ELR (cell line): ENCODE measurements at regions not wholly inside any gene's neighbourhood (a gene's known extent, or its start where the extent isn't known, plus 50 kb on each side); places are given as distances from the start of the nearest gene placed in this dataset.
"Not testable (repeated sequence)": the region's sequence is repeated elsewhere in the genome, so short reads cannot be mapped to it uniquely, and the experiment has no call there.

Experiments
- DNase-seq: peaks from one replicate; pipeline ENCODE4 v3.0.0-alpha.2; 2015; ENCODE audit warnings: low read depth

DNA sequence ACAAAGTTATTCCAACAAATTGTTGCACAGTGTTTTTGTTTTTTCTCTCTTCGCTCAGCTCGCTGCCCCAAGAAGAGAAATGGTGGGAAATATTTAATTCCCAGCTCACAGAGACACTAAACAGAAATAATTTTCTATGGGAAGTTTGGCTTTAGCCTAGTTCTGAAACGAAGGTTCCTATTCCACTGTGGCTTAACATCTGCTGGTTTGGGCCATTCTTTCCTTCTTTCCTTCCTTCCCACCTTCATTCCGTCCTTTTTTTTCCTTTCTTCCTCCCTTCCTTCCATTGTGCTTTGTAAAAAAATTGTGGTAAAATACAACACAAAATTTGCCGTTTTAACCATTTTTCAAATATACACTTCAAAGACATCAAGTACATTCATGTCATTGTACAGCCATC is 393.5 kb upstream of the SOX9 start:
- no peak for DNase-seq

- DNase-seq, result no peak
Observed at GRCh38 chr17:71727723-71728122, 393.1 kb upstream of the SOX9 start.

DNA sequence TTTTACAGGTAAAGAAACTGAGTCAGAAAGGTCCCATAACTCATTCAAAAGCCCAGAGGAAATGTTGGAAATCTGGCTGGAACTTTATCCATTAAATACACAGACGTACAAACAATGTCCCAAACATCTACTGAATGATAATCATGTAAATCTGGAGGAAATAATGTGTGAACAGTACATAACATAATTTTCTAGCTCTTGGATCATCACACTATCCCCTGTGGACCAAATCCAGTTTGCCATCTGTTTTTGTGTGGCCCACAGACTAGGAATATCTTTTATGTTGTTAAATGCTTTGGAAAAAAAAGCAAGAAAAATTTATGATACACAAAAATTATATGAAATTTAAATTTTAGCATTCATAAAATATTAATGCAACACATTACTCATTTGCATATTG is 389.9 kb upstream of the SOX9 start:
- DNase-seq, result no peak

DNA sequence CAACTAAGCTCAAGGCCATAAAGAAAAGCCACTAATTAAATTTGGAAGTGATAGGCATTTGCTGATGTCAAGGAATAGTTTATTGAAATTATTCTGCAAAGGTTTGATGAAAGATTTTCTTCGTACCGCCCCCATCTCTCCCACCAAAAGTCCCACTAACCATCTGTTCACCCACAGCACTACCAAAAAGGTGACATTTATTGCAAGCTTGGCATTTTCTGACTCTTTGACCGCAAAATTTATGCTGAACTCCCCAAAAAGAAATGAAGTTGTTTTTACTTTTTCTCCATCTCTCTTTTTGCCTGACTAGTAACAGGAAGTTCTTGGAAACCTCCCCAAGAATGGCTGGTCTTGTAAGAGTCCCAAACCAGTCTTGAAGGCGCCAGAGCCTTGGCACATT is 384.9 kb upstream of the SOX9 start:
- no peak for DNase-seq

GRCh38 chr17:71740866-71741265 is 380.0 kb upstream of the SOX9 start:
- DNase-seq, result no peak

DNA sequence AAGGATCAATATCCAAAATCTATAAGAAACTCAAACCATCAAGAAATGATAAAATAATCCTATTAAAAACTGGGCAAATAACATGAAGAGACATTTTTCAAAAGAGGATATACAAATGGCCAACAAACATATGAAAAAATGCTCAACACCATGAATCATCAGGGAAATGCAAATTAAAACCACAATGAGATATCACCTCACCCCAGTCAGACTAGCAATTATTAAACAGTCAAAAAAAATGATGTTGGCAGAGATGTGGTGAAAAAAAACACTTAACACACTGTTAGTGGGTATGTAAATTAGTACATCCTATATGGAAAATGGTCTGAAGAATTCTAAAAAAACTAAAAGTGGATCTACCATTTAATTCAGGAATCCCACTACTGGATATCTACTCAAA is 379.0 kb upstream of the SOX9 start:
- DNase-seq, result peak; percentile 41

GRCh38 chr17:71748872-71749271 is 371.9 kb upstream of the SOX9 start:
- DNase-seq, result no peak

DNA sequence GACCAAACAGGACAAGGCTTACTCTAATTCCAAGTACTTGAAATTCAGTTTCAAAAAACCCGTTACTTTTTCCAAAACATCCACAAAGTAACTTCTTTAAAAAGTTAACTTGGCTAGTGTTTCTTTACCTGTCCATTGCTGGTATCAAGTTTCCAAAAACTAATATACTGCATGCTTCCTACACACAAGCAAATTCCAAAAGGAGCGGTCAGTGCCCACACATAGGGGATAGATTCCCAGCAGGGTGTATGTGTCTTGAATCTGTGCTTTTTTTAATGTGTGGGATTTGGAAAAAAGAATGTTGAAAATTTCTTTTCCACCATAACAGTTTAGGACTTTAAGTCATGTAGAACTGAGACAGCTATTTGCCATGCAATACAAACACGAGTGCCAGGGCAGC is 367.8 kb upstream of the SOX9 start:
- peak; percentile 9 for DNase-seq

DNA sequence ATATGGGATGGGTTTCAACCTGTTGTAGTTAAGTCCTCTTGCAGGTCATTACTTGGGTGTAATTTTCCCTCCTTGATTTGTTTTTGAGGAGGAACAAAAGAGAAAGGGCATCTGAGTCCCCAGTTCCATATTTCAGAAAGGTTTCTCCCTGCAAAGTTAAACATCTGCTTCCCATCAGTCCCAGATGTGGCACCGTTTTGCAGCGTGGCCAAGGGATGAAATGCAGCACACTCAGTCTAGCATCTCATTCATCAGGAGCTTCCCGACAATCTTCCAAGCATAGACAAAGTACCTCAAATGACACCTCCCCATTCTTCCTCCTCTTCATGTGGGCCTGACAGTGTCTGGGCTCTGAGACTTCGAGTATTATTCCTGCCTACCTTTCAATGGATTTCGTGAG is 363.7 kb upstream of the SOX9 start:
- no peak for DNase-seq

GRCh38 chr17:71757956-71758355 is 362.9 kb upstream of the SOX9 start:
- DNase-seq, result no peak

DNA sequence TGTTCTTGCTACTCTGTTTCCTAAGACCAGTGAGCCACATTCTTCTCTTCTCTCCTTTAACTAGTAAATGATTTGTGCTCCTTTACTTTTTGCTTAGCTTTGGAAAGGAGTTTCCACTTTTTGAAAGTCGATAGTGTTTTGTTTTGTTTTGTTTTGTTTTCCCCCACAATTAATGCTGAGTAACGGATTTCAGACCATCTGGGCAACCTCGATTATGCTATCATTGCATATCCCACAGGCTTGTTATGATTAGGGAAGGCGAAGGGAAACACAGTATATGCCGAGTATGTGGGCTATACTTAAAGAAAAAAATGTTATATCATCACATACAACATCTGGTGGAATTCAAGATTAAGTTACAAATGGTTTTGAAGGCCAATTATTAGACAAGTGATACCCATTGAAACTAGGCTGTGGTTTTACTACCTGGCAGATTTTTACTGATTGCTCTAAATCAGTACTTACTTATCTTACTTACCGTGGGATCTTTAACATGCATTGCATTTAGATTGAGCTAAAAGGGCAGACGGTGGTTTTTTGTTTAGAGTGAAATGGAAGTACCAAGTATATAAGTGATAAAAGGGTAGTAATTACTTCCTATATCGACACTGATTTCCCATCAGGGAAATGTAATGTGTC is 361.3 kb upstream of the SOX9 start:
- no peak for DNase-seq

DNA sequence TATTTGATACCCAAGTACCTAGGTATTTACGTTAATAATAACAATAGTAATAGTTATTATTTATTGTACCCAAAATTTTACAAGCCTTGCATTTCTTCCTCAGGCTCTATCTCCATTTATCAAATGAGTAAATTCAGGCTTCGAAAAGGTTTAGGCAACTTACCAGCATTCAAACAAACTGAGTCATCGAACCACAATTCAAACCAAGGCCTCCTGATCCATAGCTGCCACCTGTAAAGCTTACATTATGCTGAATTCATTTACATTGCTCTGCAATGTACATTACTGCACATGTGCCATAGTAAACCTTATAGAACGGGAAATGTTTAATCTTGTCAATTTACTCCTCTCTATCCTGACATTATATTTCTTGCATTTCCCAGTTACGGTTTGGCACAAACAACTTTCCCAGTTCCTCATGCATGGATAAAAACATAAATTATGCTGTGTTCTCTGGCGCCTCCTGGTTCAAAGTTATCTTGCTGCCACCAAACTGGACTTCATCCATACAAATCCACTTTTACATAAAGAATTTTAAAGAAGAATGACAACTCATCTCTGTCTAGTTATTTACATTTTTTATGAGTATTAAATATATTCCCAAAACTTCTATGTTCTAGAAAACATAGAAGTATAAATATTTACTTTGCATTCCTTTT is 360.6 kb upstream of the SOX9 start:
- DNase-seq, result peak; percentile 83

DNA sequence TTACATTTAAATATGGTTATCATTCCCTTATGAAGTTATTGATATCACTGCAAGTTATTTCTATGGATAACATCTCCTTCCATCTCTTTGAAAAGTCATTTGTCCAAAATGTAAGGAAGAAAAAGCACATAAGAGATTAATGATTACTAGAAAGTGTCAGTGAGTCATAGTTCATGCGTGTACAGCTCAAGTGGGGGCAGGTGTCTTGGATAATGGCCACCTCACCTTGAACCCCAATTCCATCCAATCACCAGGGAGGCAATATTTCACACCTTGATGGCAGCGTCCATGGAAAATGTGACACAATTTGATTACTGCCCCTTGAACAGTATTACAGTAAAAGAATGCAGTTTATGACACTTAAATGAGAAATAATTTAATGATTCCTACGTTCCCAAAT is 358.3 kb upstream of the SOX9 start:
- DNase-seq, result no peak

- peak; percentile 39 for DNase-seq
Observed at GRCh38 chr17:71764505-71764904, 356.3 kb upstream of the SOX9 start.

DNA sequence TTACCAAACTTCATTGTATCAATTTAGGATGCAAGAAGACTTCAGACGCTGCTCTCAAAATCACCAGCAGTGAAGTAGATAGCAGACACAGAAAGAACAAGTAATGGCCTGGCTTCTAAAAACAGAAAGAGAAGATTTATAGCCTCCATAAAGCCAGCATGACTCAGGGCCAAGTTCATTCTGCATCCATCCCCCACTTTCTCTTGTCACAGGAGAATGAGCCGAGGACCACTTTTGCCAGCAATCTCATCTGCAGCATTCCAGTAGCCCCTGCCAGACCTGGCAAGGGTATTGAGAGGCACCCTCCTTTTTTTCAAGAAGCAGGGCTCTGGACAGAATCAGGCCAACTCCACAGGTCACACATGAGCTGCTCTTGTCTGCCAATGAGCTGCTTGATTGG is 355.4 kb upstream of the SOX9 start:
- DNase-seq, result peak; percentile 25

DNA sequence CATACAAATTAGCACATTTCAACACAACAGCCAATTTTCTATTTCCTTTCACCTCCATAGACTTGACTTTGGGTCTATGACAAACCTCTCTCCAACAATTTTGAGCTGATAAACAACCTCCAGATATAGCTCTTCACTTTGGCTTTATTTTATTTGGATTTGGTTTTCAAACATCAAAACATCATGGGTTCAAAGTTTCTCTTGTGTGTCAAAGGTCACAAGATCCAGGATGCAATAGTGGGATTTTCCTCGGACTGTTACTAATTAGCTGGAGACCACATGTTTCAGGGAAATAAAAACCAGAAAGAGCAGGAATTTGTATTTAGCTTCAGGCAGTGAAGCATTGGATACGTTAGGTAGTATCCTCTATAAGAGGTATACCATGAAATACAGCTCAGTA is 351.0 kb upstream of the SOX9 start:
- no peak for DNase-seq

- DNase-seq, result no peak
Observed at GRCh38 chr17:71777048-71777640, 343.7 kb upstream of the SOX9 start.

DNA sequence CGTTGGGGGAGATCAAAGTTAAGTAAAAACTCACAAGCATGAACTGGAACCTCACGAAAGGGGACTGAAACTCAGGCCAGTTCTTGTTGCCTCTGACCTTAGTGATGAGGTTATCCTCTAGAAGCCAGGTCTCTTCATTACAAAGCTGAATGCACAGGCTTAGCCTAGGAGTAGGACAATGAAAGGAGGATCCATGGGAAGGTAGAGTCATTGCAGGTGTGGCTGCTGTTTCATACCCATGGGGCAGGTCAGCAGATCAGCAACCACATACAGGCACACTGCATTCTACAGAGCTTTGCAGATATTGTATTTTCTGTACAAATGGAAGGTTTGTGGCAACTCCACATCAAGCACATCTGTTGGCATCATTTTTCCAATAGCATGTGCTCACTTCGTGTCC is 341.3 kb upstream of the SOX9 start:
- no peak for DNase-seq

- DNase-seq, result no peak
Observed at GRCh38 chr17:71780596-71780995, 340.2 kb upstream of the SOX9 start.

GRCh38 chr17:71782021-71782420 is 338.8 kb upstream of the SOX9 start:
- not testable (repeated sequence) for DNase-seq

DNA sequence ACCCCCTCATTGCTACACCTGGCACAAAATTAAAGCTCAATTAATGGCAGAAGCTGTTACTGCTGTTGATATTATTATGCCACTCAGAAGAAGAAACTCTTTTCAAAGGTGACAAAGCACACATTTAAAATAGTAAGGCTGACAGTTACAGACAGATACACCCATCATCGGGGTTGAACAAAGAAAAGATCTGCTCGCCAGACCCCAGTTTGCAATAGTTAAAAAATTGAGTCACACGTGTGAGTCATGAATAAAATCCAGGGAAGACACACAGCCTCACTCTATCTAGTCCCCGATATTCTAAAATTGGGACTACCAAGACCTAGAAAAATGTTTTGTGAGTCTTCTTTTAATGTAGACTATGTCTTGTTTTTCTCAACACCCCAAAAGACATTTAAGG is 330.0 kb upstream of the SOX9 start:
- DNase-seq, result peak; percentile 76

DNA sequence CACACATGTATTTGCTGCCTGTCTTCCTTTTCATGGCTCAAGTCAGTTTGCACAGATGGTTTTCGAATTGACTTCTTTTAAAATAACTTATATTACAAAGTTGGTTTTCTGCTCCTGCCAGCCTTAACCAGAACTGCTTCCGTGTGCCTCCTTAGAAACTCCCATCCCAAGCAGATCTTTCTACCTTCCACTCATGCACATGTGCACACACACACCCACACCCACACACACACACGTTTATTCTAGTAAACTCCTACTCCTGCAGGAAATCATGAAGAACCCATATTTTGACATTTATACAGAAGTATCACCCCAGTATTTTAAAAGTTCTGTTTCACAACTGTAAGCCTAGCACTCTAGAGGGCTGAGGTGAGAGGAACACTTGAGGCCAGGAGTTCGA is 329.5 kb upstream of the SOX9 start:
- no peak for DNase-seq

GRCh38 chr17:71792966-71793365 is 327.9 kb upstream of the SOX9 start:
- DNase-seq, result peak; percentile 97

GRCh38 chr17:71793518-71793917 is 327.3 kb upstream of the SOX9 start:
- DNase-seq, result peak; percentile 20
